ENCODE measurements at regions not wholly inside any gene's neighbourhood (a gene's known extent, or its start where the extent isn't known, plus 50 kb on each side); places are given as distances from the start of the nearest gene placed in this dataset.

- no peaks in the 10 kb centered on the region for H3K9me1 ChIP-seq (ENCODE audit: control insufficient read depth, extremely low read depth, insufficient read depth, low read length)
- H4K20me1 ChIP-seq (ENCODE audit: control insufficient read depth, extremely low read depth, insufficient read depth, low read length) = no peaks in the 10 kb centered on the region
- H3K4me3 ChIP-seq (ENCODE audit: control insufficient read depth in 2 of 3, extremely low read depth in 1 of 3, insufficient read depth in 2 of 3, low read depth in 1 of 3, low read length in 3 of 3) = no peak overlapping the region
- FAIRE-seq (no peak), DNase-seq (ENCODE audit: low read depth, low spot score) (no peak)
- no peak overlapping the region for H3K27ac ChIP-seq (ENCODE audit: control insufficient read depth, insufficient read depth, low read length)
- H3K9me3 ChIP-seq (ENCODE audit: control insufficient read depth, low read depth, low read length) = no peaks in the 10 kb centered on the region
- TF ChIP-seq CTCF (optimal IDR thresholded peaks at IDR 0.05 in 1 of 3, IDR thresholded peaks at IDR 0.05 in 1 of 3, conservative IDR thresholded peaks at IDR 0.05 in 1 of 3; ENCODE audit: extremely low read depth in 1 of 3, insufficient read depth in 2 of 3, low read length in 3 of 3) = no peak
- no peak for TF ChIP-seq EZH2 (IDR thresholded peaks at IDR 0.05; ENCODE audit: low read length)
- dilution Hi-C loops (cut with MboI; ENCODE audit: extremely low pct_ligation_motif_present, low sequenced_read_pairs) = no loop called here
- no peaks in the 10 kb centered on the region for H3K79me2 ChIP-seq (ENCODE audit: control insufficient read depth, insufficient read depth, low read length)
- no peak overlapping the region for H3K9ac ChIP-seq (ENCODE audit: control insufficient read depth, extremely low read depth, insufficient read depth, low read length)
- no peaks in the 10 kb centered on the region for H3K36me3 ChIP-seq (ENCODE audit: control insufficient read depth in 2 of 2, extremely low read depth in 1 of 2, insufficient read depth in 2 of 2, low read length in 2 of 2)
- no peak overlapping the region for H3K4me2 ChIP-seq (ENCODE audit: control insufficient read depth, extremely low read depth, insufficient read depth, low read depth, low read length)
- no peaks in the 10 kb centered on the region for H3K27me3 ChIP-seq (ENCODE audit: control insufficient read depth, extremely low read depth, insufficient read depth, low read length)
- no peaks in the 10 kb centered on the region for H3K4me1 ChIP-seq (ENCODE audit: control insufficient read depth, extremely low read depth, insufficient read depth, low read length)
- no peak overlapping the region for H2AFZ ChIP-seq (ENCODE audit: control insufficient read depth, low read length)
These were observed 269.7 kb upstream of the PCDH7 start for GRCh38 chr4:30450474-30450873.

- Histone ChIP-seq H3K27me3 (ENCODE audit: control insufficient read depth, extremely low read depth, insufficient read depth, low read length) (no peaks in the 10 kb centered on the region), H4K20me1 (ENCODE audit: control insufficient read depth, extremely low read depth, insufficient read depth, low read length) (no peaks in the 10 kb centered on the region), H3K27ac (ENCODE audit: control insufficient read depth, insufficient read depth, low read length) (no peak overlapping the region), H3K9me3 (ENCODE audit: control insufficient read depth, low read depth, low read length) (no peaks in the 10 kb centered on the region), H3K4me2 (ENCODE audit: control insufficient read depth, extremely low read depth, insufficient read depth, low read depth, low read length) (no peak overlapping the region), H3K79me2 (ENCODE audit: control insufficient read depth, insufficient read depth, low read length) (no peaks in the 10 kb centered on the region), H3K36me3 (ENCODE audit: control insufficient read depth in 2 of 2, extremely low read depth in 1 of 2, insufficient read depth in 2 of 2, low read length in 2 of 2) (no peaks in the 10 kb centered on the region), H3K9me1 (ENCODE audit: control insufficient read depth, extremely low read depth, insufficient read depth, low read length) (no peaks in the 10 kb centered on the region), H3K9ac (ENCODE audit: control insufficient read depth, extremely low read depth, insufficient read depth, low read length) (no peak overlapping the region), H3K4me3 (ENCODE audit: control insufficient read depth in 2 of 3, extremely low read depth in 1 of 3, insufficient read depth in 2 of 3, low read depth in 1 of 3, low read length in 3 of 3) (no peak overlapping the region), H3K4me1 (ENCODE audit: control insufficient read depth, extremely low read depth, insufficient read depth, low read length) (no peaks in the 10 kb centered on the region), H2AFZ (ENCODE audit: control insufficient read depth, low read length) (no peak overlapping the region)
- no peak for DNase-seq (ENCODE audit: low read depth, low spot score)
- TF ChIP-seq CTCF (optimal IDR thresholded peaks at IDR 0.05 in 1 of 3, IDR thresholded peaks at IDR 0.05 in 1 of 3, conservative IDR thresholded peaks at IDR 0.05 in 1 of 3; ENCODE audit: extremely low read depth in 1 of 3, insufficient read depth in 2 of 3, low read length in 3 of 3) (no peak), EZH2 (IDR thresholded peaks at IDR 0.05; ENCODE audit: low read length) (no peak)
- dilution Hi-C loops (cut with MboI; ENCODE audit: extremely low pct_ligation_motif_present, low sequenced_read_pairs) = no loop called here
- FAIRE-seq = no peak
These were observed 265.7 kb upstream of the PCDH7 start for GRCh38 chr4:30454504-30454903.

All from keratinocyte (primary cell).